ENCODE measurements at regions not wholly inside any gene's neighbourhood (a gene's known extent, or its start where the extent isn't known, plus 50 kb on each side); places are given as distances from the start of the nearest gene placed in this dataset.

- Histone ChIP-seq H3K9me3 (ENCODE audit: control insufficient read depth in 4 of 4, low read length in 3 of 4) (no peaks in the 10 kb centered on the region), H3K36me3 (ENCODE audit: control insufficient read depth in 4 of 4, insufficient read depth in 3 of 4, low read depth in 1 of 4, low read length in 3 of 4) (no peaks in the 10 kb centered on the region), H3K27me3 (ENCODE audit: control insufficient read depth in 4 of 4, insufficient read depth in 4 of 4, low read length in 3 of 4) (no peaks in the 10 kb centered on the region), H3K4me3 (ENCODE audit: low read depth in 1 of 3, low read length in 3 of 3) (no peak overlapping the region), H3K4me1 (ENCODE audit: control insufficient read depth in 4 of 4, insufficient read depth in 4 of 4, low read length in 3 of 4) (no peaks in the 10 kb centered on the region), H3K27ac (ENCODE audit: low read depth in 1 of 2, low read length in 2 of 2) (no peak overlapping the region), H3K9ac (ENCODE audit: low read depth in 1 of 2, low read length in 2 of 2) (no peak overlapping the region)
- no peak for DNase-seq (ENCODE audit: low spot score)
- WGBS: 88% methylated on average over 2 of the region's 2 CpGs
- TF ChIP-seq CTCF (IDR thresholded peaks at IDR 0.05; ENCODE audit: low read depth, low read length, missing input control) (no peak), FOXA1 (IDR thresholded peaks at IDR 0.05) (no peak), FOXA2 (IDR thresholded peaks at IDR 0.05) (no peak), ATF3 (IDR thresholded peaks at IDR 0.05) (no peak), ZBTB33 (IDR thresholded peaks at IDR 0.05) (no peak), RAD21 (IDR thresholded peaks at IDR 0.05) (no peak), HNF4G (IDR thresholded peaks at IDR 0.05) (no peak), SP1 (IDR thresholded peaks at IDR 0.05) (no peak), NR2F2 (IDR thresholded peaks at IDR 0.05) (no peak), HNF4A (conservative IDR thresholded peaks at IDR 0.05) (no peak), YY1 (IDR thresholded peaks at IDR 0.05) (no peak)
Measured at GRCh38 chr4:23952258-23952657, 62.4 kb upstream of the PPARGC1A start.

GRCh38 chr4:23947826-23948225, 58.0 kb upstream of the PPARGC1A start:
- Histone ChIP-seq H3K36me3 (ENCODE audit: control insufficient read depth in 4 of 4, insufficient read depth in 3 of 4, low read depth in 1 of 4, low read length in 3 of 4) (no peaks in the 10 kb centered on the region), H3K27ac (ENCODE audit: low read depth in 1 of 2, low read length in 2 of 2) (no peak overlapping the region), H3K9ac (ENCODE audit: low read depth in 1 of 2, low read length in 2 of 2) (no peak overlapping the region), H3K4me3 (ENCODE audit: low read depth in 1 of 3, low read length in 3 of 3) (no peak overlapping the region), H3K27me3 (ENCODE audit: control insufficient read depth in 4 of 4, insufficient read depth in 4 of 4, low read length in 3 of 4) (no peaks in the 10 kb centered on the region), H3K4me1 (ENCODE audit: control insufficient read depth in 4 of 4, insufficient read depth in 4 of 4, low read length in 3 of 4) (no peaks in the 10 kb centered on the region), H3K9me3 (ENCODE audit: control insufficient read depth in 4 of 4, low read length in 3 of 4) (no peaks in the 10 kb centered on the region)
- WGBS: 85% methylated on average over 4 of the region's 4 CpGs
- TF ChIP-seq TAF1 (conservative IDR thresholded peaks at IDR 0.05) (no peak), CTCF (IDR thresholded peaks at IDR 0.05; ENCODE audit: low read depth, low read length, missing input control) (no peak), NR2F2 (IDR thresholded peaks at IDR 0.05) (no peak), HNF4G (IDR thresholded peaks at IDR 0.05) (no peak), MAX (IDR thresholded peaks at IDR 0.05) (no peak), RXRA (IDR thresholded peaks at IDR 0.05) (no peak), REST (IDR thresholded peaks at IDR 0.05) (no peak), ATF3 (IDR thresholded peaks at IDR 0.05) (no peak), JUND (IDR thresholded peaks at IDR 0.05) (no peak), FOXA1 (IDR thresholded peaks at IDR 0.05) (no peak), RAD21 (IDR thresholded peaks at IDR 0.05) (no peak), FOXA2 (IDR thresholded peaks at IDR 0.05) (no peak)
- DNase-seq (ENCODE audit: low spot score): no peak
